ENCODE measurements at regions not wholly inside any gene's neighbourhood (a gene's known extent, or its start where the extent isn't known, plus 50 kb on each side); places are given as distances from the start of the nearest gene placed in this dataset.
A peak's percentile ranks its signal among the peaks of the same experiment; 100 is the strongest.

DNA sequence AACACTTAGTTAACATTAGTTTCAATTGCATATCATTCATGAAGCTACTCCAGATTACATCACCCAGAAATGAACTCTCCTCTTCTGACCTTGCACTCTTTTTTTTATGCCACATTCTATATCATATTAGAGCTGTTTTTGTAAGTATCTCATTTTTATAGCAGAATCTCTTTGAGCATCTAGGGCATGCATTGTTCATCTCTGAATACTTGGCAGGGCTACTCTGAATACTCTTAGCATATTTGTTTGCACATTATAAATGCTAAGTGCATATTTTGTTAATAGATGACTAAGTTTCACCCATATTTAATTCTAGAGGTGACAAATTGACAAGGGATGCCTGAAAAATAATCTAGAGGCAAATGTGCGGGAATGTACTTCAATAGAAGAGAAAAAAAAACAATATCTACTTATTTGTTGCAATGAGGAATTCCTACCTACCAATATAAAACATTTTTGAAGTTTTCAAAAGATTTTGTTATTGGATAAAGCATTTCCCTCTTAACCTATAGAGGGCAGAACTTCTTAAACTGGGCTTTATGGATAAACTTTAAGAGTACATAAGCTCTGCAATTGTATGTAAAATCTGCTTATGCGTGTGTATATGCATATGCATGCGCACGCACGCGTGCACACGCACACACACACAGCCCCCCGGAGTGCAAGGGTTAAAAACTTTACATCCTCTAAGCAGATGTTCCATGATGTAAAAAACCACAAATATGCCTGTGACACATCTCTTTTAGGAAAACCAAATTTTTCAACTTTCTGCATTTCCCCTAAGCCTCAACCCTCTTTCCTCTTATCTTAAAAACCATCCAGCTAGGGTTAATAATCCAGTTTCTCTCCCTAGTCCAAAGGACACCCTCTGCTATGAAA lies 73.0 kb upstream of the OXGR1 start:
- peak; percentile 40; the same call in 1 of the 2 replicates for TF ChIP-seq ISL1 (CRISPR knock-in tag; IDR thresholded peaks at IDR 0.05)
- TF ChIP-seq, protein P1, sequence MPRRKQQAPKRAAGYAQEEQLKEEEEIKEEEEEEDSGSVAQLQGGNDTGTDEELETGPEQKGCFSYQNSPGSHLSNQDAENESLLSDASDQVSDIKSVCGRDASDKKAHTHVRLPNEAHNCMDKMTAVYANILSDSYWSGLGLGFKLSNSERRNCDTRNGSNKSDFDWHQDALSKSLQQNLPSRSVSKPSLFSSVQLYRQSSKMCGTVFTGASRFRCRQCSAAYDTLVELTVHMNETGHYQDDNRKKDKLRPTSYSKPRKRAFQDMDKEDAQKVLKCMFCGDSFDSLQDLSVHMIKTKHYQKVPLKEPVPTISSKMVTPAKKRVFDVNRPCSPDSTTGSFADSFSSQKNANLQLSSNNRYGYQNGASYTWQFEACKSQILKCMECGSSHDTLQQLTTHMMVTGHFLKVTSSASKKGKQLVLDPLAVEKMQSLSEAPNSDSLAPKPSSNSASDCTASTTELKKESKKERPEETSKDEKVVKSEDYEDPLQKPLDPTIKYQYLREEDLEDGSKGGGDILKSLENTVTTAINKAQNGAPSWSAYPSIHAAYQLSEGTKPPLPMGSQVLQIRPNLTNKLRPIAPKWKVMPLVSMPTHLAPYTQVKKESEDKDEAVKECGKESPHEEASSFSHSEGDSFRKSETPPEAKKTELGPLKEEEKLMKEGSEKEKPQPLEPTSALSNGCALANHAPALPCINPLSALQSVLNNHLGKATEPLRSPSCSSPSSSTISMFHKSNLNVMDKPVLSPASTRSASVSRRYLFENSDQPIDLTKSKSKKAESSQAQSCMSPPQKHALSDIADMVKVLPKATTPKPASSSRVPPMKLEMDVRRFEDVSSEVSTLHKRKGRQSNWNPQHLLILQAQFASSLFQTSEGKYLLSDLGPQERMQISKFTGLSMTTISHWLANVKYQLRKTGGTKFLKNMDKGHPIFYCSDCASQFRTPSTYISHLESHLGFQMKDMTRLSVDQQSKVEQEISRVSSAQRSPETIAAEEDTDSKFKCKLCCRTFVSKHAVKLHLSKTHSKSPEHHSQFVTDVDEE (CRISPR knock-in tag; IDR thresholded peaks at IDR 0.05) = no peak
- TF ChIP-seq ZFP3 (CRISPR knock-in tag; IDR thresholded peaks at IDR 0.05) = no peak

DNA sequence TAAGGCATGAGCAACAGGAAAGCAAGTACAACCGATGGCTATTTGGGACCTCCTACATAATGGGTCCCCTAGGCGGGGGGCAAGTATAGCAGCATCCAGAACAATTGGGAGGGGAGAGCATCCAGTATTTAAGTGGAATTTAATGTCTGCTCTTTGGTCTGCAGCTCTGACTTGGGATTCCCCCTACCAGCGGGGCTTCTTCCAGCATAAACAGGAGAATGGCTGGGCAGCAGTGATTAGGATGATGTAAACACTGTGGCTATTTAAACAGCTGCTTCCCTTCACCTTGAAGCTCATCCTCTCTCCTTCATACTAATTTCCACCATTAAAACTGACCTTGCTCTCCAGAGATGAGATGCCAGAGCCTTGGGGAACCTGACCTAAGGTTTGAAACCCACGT lies 73.9 kb upstream of the OXGR1 start:
- TF ChIP-seq SNAI2 (CRISPR knock-in tag; IDR thresholded peaks at IDR 0.05) = no peak
- TF ChIP-seq, protein P1 (CRISPR knock-in tag; IDR thresholded peaks at IDR 0.05) = no peak
- TF ChIP-seq BACH2 (CRISPR knock-in tag; IDR thresholded peaks at IDR 0.05; ENCODE audit: borderline replicate concordance) = no peak
- TF ChIP-seq OSR1 (CRISPR knock-in tag; IDR thresholded peaks at IDR 0.05) = no peak
- no peak for TF ChIP-seq ESRRG (CRISPR knock-in tag; IDR thresholded peaks at IDR 0.05)
- no peak for TF ChIP-seq ZFP3 (CRISPR knock-in tag; IDR thresholded peaks at IDR 0.05)
- no peak for TF ChIP-seq GLIS3 (CRISPR knock-in tag; IDR thresholded peaks at IDR 0.05)
- TF ChIP-seq, protein P2, sequence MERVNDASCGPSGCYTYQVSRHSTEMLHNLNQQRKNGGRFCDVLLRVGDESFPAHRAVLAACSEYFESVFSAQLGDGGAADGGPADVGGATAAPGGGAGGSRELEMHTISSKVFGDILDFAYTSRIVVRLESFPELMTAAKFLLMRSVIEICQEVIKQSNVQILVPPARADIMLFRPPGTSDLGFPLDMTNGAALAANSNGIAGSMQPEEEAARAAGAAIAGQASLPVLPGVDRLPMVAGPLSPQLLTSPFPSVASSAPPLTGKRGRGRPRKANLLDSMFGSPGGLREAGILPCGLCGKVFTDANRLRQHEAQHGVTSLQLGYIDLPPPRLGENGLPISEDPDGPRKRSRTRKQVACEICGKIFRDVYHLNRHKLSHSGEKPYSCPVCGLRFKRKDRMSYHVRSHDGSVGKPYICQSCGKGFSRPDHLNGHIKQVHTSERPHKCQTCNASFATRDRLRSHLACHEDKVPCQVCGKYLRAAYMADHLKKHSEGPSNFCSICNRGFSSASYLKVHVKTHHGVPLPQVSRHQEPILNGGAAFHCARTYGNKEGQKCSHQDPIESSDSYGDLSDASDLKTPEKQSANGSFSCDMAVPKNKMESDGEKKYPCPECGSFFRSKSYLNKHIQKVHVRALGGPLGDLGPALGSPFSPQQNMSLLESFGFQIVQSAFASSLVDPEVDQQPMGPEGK (CRISPR knock-in tag; IDR thresholded peaks at IDR 0.05; ENCODE audit: borderline replicate concordance) = no peak
- TF ChIP-seq ZNF70 (CRISPR knock-in tag; IDR thresholded peaks at IDR 0.05) = no peak
- TF ChIP-seq ZFP30 (CRISPR knock-in tag; IDR thresholded peaks at IDR 0.05) = no peak
- no peak for TF ChIP-seq ISL1 (CRISPR knock-in tag; IDR thresholded peaks at IDR 0.05)
- TF ChIP-seq CSDC2 (CRISPR knock-in tag; IDR thresholded peaks at IDR 0.05) = no peak
- no peak for TF ChIP-seq TOX (CRISPR knock-in tag; IDR thresholded peaks at IDR 0.05; ENCODE audit: borderline replicate concordance)
- ATAC-seq = no peak

More for the DNA sequence above, 73.0 kb upstream of the OXGR1 start:
- ATAC-seq = no peak

DNA sequence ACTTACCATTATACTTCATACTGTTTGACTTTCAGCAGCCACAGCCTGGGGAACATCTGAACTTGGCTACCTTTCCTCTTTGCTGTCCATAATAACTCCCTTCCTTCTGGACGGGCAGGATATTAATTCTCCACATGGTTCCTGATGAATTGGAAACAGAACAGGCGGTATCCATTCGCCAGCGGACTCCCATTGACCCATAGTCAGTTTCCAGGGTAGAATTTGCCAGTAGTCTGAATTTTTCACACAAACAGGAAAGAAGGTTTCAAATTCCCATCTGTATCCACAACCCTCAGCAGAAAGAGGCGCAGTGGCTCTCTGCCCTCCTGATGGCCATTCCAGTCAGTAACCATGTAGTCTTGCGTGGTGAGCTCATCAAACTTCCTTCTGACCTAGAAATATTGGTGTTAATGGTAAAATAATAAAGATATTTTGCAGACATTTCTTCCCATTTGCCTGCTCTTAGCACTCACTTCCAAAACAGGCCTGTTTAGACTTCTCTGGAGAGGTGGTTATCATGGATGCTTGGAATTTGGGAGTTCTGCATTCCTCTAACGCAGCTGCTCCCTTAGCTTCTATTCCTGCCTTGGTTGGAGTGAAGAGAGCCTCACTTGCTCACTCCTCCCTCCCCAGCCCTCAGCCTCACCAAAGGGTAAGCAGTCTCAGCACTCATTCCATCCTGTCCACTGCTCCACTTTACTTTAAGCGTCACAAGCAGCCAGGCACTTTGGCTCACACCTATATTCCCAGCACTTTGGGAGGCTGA lies 75.0 kb upstream of the OXGR1 start:
- TF ChIP-seq CSDC2 (CRISPR knock-in tag; IDR thresholded peaks at IDR 0.05) (no peak), ZC3H10 (CRISPR knock-in tag; IDR thresholded peaks at IDR 0.05) (no peak), ISL1 (CRISPR knock-in tag; IDR thresholded peaks at IDR 0.05) (no peak), TOX (CRISPR knock-in tag; IDR thresholded peaks at IDR 0.05; ENCODE audit: borderline replicate concordance) (no peak), BACH2 (CRISPR knock-in tag; IDR thresholded peaks at IDR 0.05; ENCODE audit: borderline replicate concordance) (no peak), OSR1 (CRISPR knock-in tag; IDR thresholded peaks at IDR 0.05) (no peak)
- TF ChIP-seq, protein P1 (CRISPR knock-in tag; IDR thresholded peaks at IDR 0.05) = no peak
- TF ChIP-seq, protein P2 (CRISPR knock-in tag; IDR thresholded peaks at IDR 0.05; ENCODE audit: borderline replicate concordance) = no peak
- TF ChIP-seq, protein P3, sequence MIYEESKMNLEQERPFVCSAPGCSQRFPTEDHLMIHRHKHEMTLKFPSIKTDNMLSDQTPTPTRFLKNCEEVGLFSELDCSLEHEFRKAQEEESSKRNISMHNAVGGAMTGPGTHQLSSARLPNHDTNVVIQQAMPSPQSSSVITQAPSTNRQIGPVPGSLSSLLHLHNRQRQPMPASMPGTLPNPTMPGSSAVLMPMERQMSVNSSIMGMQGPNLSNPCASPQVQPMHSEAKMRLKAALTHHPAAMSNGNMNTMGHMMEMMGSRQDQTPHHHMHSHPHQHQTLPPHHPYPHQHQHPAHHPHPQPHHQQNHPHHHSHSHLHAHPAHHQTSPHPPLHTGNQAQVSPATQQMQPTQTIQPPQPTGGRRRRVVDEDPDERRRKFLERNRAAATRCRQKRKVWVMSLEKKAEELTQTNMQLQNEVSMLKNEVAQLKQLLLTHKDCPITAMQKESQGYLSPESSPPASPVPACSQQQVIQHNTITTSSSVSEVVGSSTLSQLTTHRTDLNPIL (CRISPR knock-in tag; IDR thresholded peaks at IDR 0.05; ENCODE audit: low read depth) = no peak
- ATAC-seq = no peak

Measured in SK-N-SH treated with all-trans-retinoic acid at 6 μM for 48 hours (cell line).